AG20443 (cell line): ENCODE measurements at regions not wholly inside any gene's neighbourhood (a gene's known extent, or its start where the extent isn't known, plus 50 kb on each side); places are given as distances from the start of the nearest gene placed in this dataset.

Experiments used
- DNase-seq: peaks from one replicate; pipeline ENCODE4 v3.0.0; 2012; ENCODE audit warnings: low spot score, mixed read lengths

GRCh38 chr9:23542438-23542837, 283.6 kb downstream of the ELAVL2 start:
- no peak for DNase-seq

DNA sequence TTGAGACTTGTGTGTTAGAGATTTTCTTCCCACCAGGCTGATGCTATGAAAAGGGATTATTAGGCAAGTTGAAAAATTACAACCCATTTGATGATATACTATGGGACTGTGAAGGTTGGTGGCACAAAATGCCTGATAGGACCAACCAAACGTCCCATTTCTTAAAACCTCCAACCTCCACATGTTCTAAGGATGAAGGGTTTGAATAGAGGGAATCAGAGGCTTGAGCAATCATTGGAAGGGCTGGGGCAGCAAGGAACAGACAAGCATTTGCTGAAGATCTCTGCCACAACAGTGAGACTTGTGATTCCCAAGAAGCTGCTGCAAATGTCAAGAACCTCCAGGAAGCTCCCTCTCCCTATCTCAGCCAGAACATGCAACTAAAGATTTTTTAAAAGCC, 283.1 kb downstream of the ELAVL2 start:
- DNase-seq, result no peak

GRCh38 chr9:23543419-23543818, 282.6 kb downstream of the ELAVL2 start:
- DNase-seq, result no peak

DNA sequence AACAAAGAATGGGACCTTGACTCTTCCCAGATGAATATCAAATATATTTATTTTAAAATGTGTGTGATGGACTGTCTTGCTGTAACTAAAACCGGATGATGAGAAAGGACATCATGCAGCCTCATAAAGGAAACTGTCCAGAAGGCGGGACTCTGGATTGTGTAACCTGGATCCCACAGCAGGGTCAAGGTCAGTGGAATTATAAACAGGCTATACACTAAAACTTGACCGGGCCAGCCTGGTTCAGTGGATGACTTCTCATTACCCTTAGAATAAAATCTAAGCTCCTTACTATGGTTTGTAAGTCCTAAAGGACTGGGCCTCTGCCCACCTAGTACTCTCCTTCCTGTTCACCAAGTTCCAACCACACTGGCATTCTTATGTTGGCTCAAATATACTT, 280.3 kb downstream of the ELAVL2 start:
- no peak for DNase-seq

DNA sequence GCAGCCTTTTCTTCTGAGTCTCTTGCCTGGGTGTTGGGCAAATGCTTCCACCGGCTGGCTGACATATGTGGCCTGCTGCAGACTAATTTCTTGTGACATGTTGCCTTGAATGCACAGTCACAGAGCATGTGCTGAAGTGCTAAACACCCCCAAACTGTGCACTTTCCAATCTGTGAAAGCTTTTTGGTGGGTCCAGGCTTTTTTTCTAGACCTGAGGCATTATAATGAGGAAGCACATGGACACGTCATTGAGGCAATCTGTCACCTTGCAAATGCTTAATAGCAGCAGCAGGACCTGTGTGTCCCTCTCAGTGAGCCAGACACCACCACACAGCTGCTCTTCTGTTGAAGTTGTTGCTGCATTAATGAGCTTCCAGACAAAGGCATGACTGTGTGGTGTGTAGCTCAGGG, 274.7 kb downstream of the ELAVL2 start:
- no peak for DNase-seq

DNA sequence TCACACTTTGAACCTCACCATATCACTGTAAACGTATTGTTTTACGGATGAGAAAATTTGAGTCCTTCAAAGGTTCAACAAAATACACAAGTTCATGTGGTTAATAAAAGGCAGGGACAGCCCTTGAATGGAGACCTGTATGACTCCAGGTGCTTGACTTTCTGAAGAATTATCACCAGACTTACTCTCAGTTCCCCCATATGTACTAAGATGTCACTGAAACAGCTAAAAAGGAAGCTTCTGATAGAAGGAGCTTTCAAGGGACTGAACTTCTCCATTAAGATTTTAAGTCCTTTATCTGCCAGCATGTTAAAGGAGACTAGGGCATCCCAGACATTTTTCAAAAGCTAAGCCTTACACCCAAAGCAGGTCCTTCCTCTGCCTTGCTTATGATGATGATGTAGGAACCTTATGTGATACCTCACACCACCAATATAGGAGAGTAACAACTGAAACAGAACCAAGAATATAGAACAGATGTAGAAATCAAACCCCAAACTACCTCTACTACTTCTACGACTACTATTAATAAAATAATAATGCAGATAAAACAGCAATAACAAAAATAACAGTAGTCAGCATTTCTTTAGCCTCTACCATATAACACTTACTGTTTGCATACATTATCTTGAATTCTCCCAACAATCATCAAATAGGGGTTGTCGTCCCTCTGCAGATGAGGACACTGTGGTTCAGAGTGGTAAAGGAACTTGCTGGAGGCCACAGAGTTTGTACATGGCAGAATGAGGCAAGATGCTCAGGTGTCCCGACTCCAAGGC, 273.9 kb downstream of the ELAVL2 start:
- no peak for DNase-seq

- DNase-seq, result no peak
These were observed 273.0 kb downstream of the ELAVL2 start for GRCh38 chr9:23552876-23553601.

DNA sequence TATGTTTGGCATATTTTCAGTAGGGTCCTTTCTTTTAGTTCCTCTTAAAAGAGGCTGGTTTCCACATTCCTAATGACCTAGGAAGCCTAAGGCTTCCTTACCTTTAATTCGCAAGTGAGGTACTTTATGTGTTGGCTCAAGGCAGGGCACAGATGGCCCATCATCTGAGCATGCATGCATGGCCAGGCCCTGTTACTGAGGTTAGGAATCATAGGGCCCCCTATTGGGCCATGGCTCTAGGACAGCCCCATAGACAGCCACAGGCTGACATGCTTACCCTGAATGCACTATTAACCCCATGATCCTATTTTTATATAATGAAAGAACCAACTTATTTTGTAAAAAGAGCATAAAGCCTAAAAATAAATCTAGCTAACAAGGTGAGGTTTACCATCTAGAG, 271.4 kb downstream of the ELAVL2 start:
- no peak for DNase-seq

DNA sequence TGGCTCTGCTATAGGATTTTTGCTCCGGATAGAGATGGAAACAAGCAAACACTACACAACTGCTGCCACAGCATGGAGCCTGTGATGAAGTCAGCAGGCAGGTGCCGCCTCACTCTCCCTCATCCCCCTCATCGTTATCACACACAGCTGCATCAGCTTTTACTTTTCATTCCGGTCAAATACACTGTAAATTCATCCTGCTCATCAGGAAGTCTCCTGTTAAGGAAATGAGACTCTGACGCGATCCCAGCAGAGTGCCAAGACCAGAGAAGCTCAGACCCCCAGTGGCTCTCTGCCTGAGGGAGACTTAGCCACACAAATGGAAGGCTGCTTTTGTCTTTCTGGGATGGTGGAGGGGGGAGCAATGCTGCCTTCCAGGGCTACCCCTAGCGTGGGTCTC, 270.2 kb downstream of the ELAVL2 start:
- no peak for DNase-seq

DNA sequence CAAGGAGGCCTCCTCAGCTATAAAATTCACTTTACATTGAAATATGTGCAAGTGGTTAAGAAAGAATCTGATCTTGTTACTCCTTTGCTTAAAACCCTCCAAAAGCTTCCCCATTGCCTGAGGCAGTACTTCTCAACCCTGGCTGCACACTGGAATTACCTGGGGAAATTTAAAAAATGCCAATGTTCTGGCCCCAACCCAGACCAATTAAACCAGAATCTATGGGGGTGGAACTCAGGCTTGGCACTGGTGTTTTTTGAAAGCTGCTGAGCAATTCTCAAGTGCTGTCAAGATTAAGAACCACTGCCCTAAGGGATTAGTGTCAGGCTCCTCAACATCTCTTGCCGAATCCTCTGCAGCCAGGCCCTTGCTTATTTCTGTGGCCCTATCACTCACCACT, 269.6 kb downstream of the ELAVL2 start:
- DNase-seq, result no peak

DNA sequence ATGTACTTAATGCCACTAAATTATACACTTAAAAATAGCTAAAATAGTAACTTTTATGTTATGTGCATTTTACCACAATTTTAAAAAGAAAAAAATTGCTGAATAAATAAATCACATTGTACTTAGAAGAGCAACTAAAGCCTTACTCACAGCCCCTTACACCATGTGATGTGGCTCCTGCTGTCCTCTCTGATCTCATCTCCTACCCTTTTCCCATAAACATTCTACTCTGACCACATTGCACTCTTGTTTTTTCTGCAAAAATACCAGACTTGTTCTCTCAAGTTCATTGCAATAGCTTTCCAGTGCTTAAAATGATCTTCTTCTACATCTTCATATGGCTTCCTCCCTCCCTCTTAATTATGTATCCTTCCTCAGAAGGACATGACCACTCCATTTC, 268.4 kb downstream of the ELAVL2 start:
- no peak for DNase-seq

- DNase-seq, result no peak
These were observed 266.5 kb downstream of the ELAVL2 start for GRCh38 chr9:23559522-23559921.

DNA sequence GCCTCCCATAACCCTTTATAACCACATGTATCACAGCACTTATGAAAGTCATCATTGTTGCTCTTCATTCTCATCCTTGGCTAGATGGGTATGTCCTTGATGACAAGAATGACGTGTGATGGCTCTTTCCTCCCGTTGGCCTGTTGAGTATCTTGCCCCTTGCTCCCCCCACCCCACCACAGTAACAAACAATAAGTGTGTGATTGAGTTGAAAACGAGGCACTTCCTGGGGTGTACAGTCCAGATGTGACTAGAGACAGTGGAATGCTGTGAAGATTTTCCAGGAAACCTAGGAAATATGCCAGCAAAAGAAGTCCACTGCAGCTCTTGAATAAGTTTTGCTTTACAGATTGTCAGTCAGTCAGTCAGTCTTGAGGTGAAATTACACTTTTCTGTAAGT, 262.5 kb downstream of the ELAVL2 start:
- no peak for DNase-seq

- no peak for DNase-seq
These were observed 258.4 kb downstream of the ELAVL2 start for GRCh38 chr9:23567516-23568165.

GRCh38 chr9:23571414-23572104, 254.5 kb downstream of the ELAVL2 start:
- no peak for DNase-seq

GRCh38 chr9:23573800-23574199, 252.2 kb downstream of the ELAVL2 start:
- no peak for DNase-seq

GRCh38 chr9:23577611-23578010, 248.4 kb downstream of the ELAVL2 start:
- DNase-seq, result no peak

DNA sequence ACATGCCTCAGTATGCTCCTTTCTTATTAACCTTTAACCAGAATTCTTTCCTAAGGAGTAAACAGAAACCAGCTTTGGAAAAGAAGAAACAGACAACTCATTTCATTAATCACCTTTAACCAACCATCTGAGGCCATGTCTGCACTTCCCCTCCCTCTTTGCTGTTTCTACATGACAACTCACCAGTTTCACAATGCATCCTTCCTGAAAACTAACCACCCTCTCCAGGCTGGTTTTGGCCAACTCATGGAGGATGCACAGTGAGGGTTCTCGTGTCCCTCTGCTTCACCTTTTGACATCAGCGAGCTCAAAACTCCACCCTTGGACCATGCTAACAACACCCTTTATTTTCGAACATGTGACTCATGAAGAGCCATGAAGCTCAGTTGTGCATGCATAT, 244.1 kb downstream of the ELAVL2 start:
- no peak for DNase-seq

- DNase-seq, result no peak
These were observed 243.2 kb downstream of the ELAVL2 start for GRCh38 chr9:23582836-23583235.

DNA sequence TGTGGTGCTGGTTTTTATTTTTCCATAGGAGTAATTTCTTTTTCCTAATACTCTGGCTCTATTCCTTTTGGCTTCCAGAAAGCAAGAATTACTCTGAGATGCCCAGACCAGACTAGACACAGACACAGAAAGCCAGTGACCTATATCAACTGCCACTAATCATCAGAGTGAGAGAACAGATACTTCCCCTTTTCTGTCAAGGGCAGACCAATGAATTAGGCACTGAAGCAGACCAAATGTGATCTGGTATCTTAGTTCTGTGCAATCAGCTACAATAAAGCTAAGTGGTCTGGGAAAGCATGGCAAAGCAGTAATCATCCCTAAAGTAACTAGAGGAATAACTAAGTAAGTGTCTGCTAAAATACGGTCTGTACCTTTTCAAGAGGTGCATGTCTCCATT, 239.1 kb downstream of the ELAVL2 start:
- no peak for DNase-seq

GRCh38 chr9:23587433-23587832, 238.6 kb downstream of the ELAVL2 start:
- no peak for DNase-seq

- DNase-seq, result no peak
These were observed 238.1 kb downstream of the ELAVL2 start for GRCh38 chr9:23587903-23588302.
